ENCODE measurements at regions not wholly inside any gene's neighbourhood (a gene's known extent, or its start where the extent isn't known, plus 50 kb on each side); places are given as distances from the start of the nearest gene placed in this dataset.

DNA sequence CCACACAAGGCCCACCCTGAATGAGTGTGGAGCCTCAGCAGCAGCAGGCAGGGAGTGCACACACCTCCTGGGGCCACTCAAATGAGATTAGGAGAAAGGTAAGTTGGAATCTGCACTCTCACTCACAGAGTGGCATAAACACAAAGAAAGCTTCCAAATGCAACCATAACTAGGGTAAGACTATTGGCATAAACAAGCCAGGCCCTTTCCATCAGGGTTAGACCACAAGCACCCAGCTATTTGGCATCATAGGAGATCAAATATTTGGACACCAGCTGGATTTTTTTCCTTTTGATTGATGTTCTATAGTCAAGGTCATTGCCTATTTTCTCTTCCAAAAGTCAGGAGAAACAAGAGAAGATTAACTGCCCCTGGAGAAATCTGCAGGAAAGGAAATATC is 471.5 kb downstream of the TXNL1 start:
- TF ChIP-seq POLR2A (IDR thresholded peaks at IDR 0.05; ENCODE audit: low read depth, low read length) (no peak), POLR2AphosphoS5 (IDR thresholded peaks at IDR 0.05; ENCODE audit: low read depth, low read length) (no peak), TAF1 (IDR thresholded peaks at IDR 0.05; ENCODE audit: low read depth, low read length) (no peak), SPI1 (IDR thresholded peaks at IDR 0.05; ENCODE audit: low read depth, low read length) (no peak)

Data from GM12891 (cell line).